ENCODE measurements at regions not wholly inside any gene's neighbourhood (a gene's known extent, or its start where the extent isn't known, plus 50 kb on each side); places are given as distances from the start of the nearest gene placed in this dataset.

DNA sequence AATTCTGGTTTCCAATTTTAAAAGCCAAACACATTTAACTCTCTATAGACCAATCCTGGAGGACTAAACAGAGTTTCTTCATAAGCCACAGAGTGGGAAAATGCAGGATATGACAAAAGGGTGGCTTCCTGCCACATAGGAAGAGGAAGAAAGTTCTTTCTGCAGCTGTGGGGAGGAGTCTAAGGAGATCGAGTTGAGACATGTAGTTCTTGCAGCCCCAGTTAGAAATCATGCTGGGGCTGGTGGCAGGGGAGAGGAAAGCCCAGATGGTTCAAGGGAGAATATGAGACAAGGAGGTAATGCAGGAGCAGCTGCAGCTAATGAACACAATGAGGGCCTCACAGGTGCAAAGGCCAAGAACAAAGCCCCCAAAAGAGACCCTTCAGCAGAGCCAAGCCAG lies 85.0 kb upstream of the ARID2 start:
- TF ChIP-seq CHD2 (IDR thresholded peaks at IDR 0.05; ENCODE audit: low read depth, low read length) (no peak), SRF (CRISPR knock-in tag; IDR thresholded peaks at IDR 0.05) (no peak), ZZZ3 (IDR thresholded peaks at IDR 0.05) (no peak), SAFB (IDR thresholded peaks at IDR 0.05; ENCODE audit: borderline replicate concordance, low read depth, low read length) (no peak), KLF6 (CRISPR knock-in tag; IDR thresholded peaks at IDR 0.05; ENCODE audit: borderline replicate concordance) (no peak), KLF16 (IDR thresholded peaks at IDR 0.05) (no peak), EZH2 (IDR thresholded peaks at IDR 0.05; ENCODE audit: borderline replicate concordance, low read depth, low read length) (no peak)
- TF ChIP-seq, protein P1, sequence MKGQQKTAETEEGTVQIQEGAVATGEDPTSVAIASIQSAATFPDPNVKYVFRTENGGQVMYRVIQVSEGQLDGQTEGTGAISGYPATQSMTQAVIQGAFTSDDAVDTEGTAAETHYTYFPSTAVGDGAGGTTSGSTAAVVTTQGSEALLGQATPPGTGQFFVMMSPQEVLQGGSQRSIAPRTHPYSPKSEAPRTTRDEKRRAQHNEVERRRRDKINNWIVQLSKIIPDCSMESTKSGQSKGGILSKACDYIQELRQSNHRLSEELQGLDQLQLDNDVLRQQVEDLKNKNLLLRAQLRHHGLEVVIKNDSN (CRISPR knock-in tag; IDR thresholded peaks at IDR 0.05) = no peak
- TF ChIP-seq, protein P2, sequence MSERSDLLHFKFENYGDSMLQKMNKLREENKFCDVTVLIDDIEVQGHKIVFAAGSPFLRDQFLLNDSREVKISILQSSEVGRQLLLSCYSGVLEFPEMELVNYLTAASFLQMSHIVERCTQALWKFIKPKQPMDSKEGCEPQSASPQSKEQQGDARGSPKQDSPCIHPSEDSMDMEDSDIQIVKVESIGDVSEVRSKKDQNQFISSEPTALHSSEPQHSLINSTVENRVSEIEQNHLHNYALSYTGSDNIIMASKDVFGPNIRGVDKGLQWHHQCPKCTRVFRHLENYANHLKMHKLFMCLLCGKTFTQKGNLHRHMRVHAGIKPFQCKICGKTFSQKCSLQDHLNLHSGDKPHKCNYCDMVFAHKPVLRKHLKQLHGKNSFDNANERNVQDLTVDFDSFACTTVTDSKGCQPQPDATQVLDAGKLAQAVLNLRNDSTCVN (CRISPR knock-in tag; IDR thresholded peaks at IDR 0.05) = no peak
- TF ChIP-seq, protein P3, sequence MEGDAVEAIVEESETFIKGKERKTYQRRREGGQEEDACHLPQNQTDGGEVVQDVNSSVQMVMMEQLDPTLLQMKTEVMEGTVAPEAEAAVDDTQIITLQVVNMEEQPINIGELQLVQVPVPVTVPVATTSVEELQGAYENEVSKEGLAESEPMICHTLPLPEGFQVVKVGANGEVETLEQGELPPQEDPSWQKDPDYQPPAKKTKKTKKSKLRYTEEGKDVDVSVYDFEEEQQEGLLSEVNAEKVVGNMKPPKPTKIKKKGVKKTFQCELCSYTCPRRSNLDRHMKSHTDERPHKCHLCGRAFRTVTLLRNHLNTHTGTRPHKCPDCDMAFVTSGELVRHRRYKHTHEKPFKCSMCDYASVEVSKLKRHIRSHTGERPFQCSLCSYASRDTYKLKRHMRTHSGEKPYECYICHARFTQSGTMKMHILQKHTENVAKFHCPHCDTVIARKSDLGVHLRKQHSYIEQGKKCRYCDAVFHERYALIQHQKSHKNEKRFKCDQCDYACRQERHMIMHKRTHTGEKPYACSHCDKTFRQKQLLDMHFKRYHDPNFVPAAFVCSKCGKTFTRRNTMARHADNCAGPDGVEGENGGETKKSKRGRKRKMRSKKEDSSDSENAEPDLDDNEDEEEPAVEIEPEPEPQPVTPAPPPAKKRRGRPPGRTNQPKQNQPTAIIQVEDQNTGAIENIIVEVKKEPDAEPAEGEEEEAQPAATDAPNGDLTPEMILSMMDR (IDR thresholded peaks at IDR 0.05 in 2 of 3, conservative IDR thresholded peaks at IDR 0.05 in 1 of 3; ENCODE audit: insufficient read depth in 2 of 3, low read depth in 1 of 3, low read length in 3 of 3) = no peak

Measured in K562 (cell line).